Large intestine (tissue), 3 donors: ENCODE measurements at regions not wholly inside any gene's neighbourhood (a gene's known extent, or its start where the extent isn't known, plus 50 kb on each side); places are given as distances from the start of the nearest gene placed in this dataset.
"Not testable (repeated sequence)": the region's sequence is repeated elsewhere in the genome, so short reads cannot be mapped to it uniquely, and the experiment has no call there.

ENCODE experiments used
- DNase-seq, 2 donors: peaks; one replicate each; pipeline versions ENCODE4 v3.0.0 to v3.0.0-alpha.2; 2013
- H3K27ac ChIP-seq: one replicate; pipeline ENCODE4 v1.5.1; 2013; ENCODE audit warnings: low read length
- H3K27me3 ChIP-seq: 2 replicates; pipeline ENCODE4 v1.6.1; 2013; ENCODE audit warnings: low read length; ENCODE audit not compliant: control insufficient read depth, insufficient read depth
- H3K36me3 ChIP-seq: 2 replicates; pipeline ENCODE4 v1.6.1; 2013; ENCODE audit warnings: low read length; ENCODE audit not compliant: control insufficient read depth, insufficient read depth
- H3K4me1 ChIP-seq: one replicate; pipeline ENCODE4 v1.6.1; 2013; ENCODE audit warnings: low read length; ENCODE audit not compliant: control insufficient read depth, insufficient read depth
- H3K4me3 ChIP-seq: one replicate; pipeline ENCODE4 v1.5.1; 2013; ENCODE audit warnings: low read length
- H3K9me3 ChIP-seq: one replicate; pipeline ENCODE4 v1.6.1; 2013; ENCODE audit warnings: mild to moderate bottlenecking, low read depth, low read length, moderate library complexity; ENCODE audit not compliant: control insufficient read depth
- WGBS: methylation state at CpG from one replicate; pipeline ENCODE4 v1.1.5; 2013; ENCODE audit warnings: low lambda C conversion rate; ENCODE audit not compliant: insufficient coverage; 5-methylcytosine and 5-hydroxymethylcytosine counted together

- DNase-seq, result no peak
- H3K27me3 ChIP-seq, result no peaks in the 10 kb centered on the region
- no CpG with 5 or more reads among the region's 1 CpG for WGBS
- no peak overlapping the region for H3K4me3 ChIP-seq
- no peaks in the 10 kb centered on the region for H3K4me1 ChIP-seq
- H3K36me3 ChIP-seq, result no peaks in the 10 kb centered on the region
- H3K27ac ChIP-seq, result no peak overlapping the region
- H3K9me3 ChIP-seq, result no peaks in the 10 kb centered on the region
Observed at GRCh38 chr13:90585392-90585791, 762.1 kb upstream of the MIR17HG start.

- H3K4me1 ChIP-seq, result no peaks in the 10 kb centered on the region
- no CpG with 5 or more reads among the region's 1 CpG for WGBS
- H3K27me3 ChIP-seq, result no peaks in the 10 kb centered on the region
- no peak overlapping the region for H3K4me3 ChIP-seq
- H3K36me3 ChIP-seq, result no peaks in the 10 kb centered on the region
- H3K27ac ChIP-seq, result no peak overlapping the region
- no peaks in the 10 kb centered on the region for H3K9me3 ChIP-seq
- no peak for DNase-seq
Observed at GRCh38 chr13:90591260-90591926, 756.1 kb upstream of the MIR17HG start.

- Histone ChIP-seq H3K36me3 (no peaks in the 10 kb centered on the region), H3K9me3 (no peaks in the 10 kb centered on the region), H3K4me1 (no peaks in the 10 kb centered on the region), H3K4me3 (no peak overlapping the region), H3K27me3 (no peaks in the 10 kb centered on the region), H3K27ac (no peak overlapping the region)
- WGBS, result no CpG with 5 or more reads among the region's 2 CpGs
- no peak for DNase-seq
Observed at GRCh38 chr13:90591927-90592268, 755.6 kb upstream of the MIR17HG start.

GRCh38 chr13:90592943-90593342, 754.5 kb upstream of the MIR17HG start:
- no peak for DNase-seq
- Histone ChIP-seq H3K4me3 (no peak overlapping the region), H3K4me1 (no peaks in the 10 kb centered on the region), H3K9me3 (no peaks in the 10 kb centered on the region), H3K27me3 (no peaks in the 10 kb centered on the region), H3K27ac (no peak overlapping the region), H3K36me3 (no peaks in the 10 kb centered on the region)
- WGBS, result 100% methylated on average over 1 of the region's 1 CpG

- Histone ChIP-seq H3K4me1 (no peaks in the 10 kb centered on the region), H3K27ac (no peak overlapping the region), H3K4me3 (no peak overlapping the region), H3K27me3 (no peaks in the 10 kb centered on the region), H3K36me3 (no peaks in the 10 kb centered on the region), H3K9me3 (no peaks in the 10 kb centered on the region)
- 100% methylated on average over 1 of the region's 1 CpG for WGBS
- no peak for DNase-seq
Observed at GRCh38 chr13:90594681-90595080, 752.8 kb upstream of the MIR17HG start.

- H3K27me3 ChIP-seq, result no peaks in the 10 kb centered on the region
- no peaks in the 10 kb centered on the region for H3K36me3 ChIP-seq
- WGBS, result 83% methylated on average over 1 of the region's 1 CpG
- H3K4me3 ChIP-seq, result no peak overlapping the region
- no peak overlapping the region for H3K27ac ChIP-seq
- H3K9me3 ChIP-seq, result no peaks in the 10 kb centered on the region
- no peaks in the 10 kb centered on the region for H3K4me1 ChIP-seq
- no peak for DNase-seq
Observed at GRCh38 chr13:90605664-90606063, 741.8 kb upstream of the MIR17HG start.

GRCh38 chr13:90606921-90607320, 740.6 kb upstream of the MIR17HG start:
- not testable (repeated sequence) for H3K27ac ChIP-seq

GRCh38 chr13:90612391-90612790, 735.1 kb upstream of the MIR17HG start:
- no CpG with 5 or more reads among the region's 2 CpGs for WGBS
- DNase-seq, result no peak
- H3K27me3 ChIP-seq, result no peaks in the 10 kb centered on the region

More at GRCh38 chr13:90606921-90607320, 740.6 kb upstream of the MIR17HG start:
- not testable (repeated sequence) for H3K4me1 ChIP-seq, H3K4me3 ChIP-seq, H3K9me3 ChIP-seq, H3K36me3 ChIP-seq, H3K27me3 ChIP-seq, DNase-seq
- no CpG with 5 or more reads among the region's 6 CpGs for WGBS

GRCh38 chr13:90613076-90613795, 734.3 kb upstream of the MIR17HG start:
- H3K36me3 ChIP-seq, result no peaks in the 10 kb centered on the region
- H3K4me1 ChIP-seq, result no peaks in the 10 kb centered on the region
- no peak overlapping the region for H3K27ac ChIP-seq
- H3K9me3 ChIP-seq, result no peaks in the 10 kb centered on the region
- H3K27me3 ChIP-seq, result no peaks in the 10 kb centered on the region
- no peak overlapping the region for H3K4me3 ChIP-seq
- no peak for DNase-seq
- 90% methylated on average over 2 of the region's 12 CpGs for WGBS

More at GRCh38 chr13:90612391-90612790, 735.1 kb upstream of the MIR17HG start:
- H3K27ac ChIP-seq, result no peak overlapping the region
- H3K4me3 ChIP-seq, result no peak overlapping the region
- H3K4me1 ChIP-seq, result no peaks in the 10 kb centered on the region
- no peaks in the 10 kb centered on the region for H3K9me3 ChIP-seq
- H3K36me3 ChIP-seq, result no peaks in the 10 kb centered on the region

GRCh38 chr13:90615236-90615635, 732.3 kb upstream of the MIR17HG start:
- WGBS, result no CpG with 5 or more reads among the region's 6 CpGs
- no peaks in the 10 kb centered on the region for H3K9me3 ChIP-seq
- no peak overlapping the region for H3K27ac ChIP-seq
- no peak overlapping the region for H3K4me3 ChIP-seq
- no peaks in the 10 kb centered on the region for H3K36me3 ChIP-seq
- H3K27me3 ChIP-seq, result no peaks in the 10 kb centered on the region
- no peaks in the 10 kb centered on the region for H3K4me1 ChIP-seq
- DNase-seq, result no peak

- WGBS, result no CpG with 5 or more reads among the region's 5 CpGs
- Histone ChIP-seq H3K27me3 (no peaks in the 10 kb centered on the region), H3K4me3 (no peak overlapping the region), H3K27ac (no peak overlapping the region), H3K9me3 (no peaks in the 10 kb centered on the region), H3K36me3 (no peaks in the 10 kb centered on the region), H3K4me1 (no peaks in the 10 kb centered on the region)
- DNase-seq, result no peak
Observed at GRCh38 chr13:90615767-90616166, 731.7 kb upstream of the MIR17HG start.
